Cardiac muscle cell (in vitro differentiated cells and primary cell): ENCODE measurements at regions not wholly inside any gene's neighbourhood (a gene's known extent, or its start where the extent isn't known, plus 50 kb on each side); places are given as distances from the start of the nearest gene placed in this dataset.

ENCODE experiments used
- DNase-seq, 2 donors: peaks; one replicate each; pipeline versions ENCODE4 v3.0.0 to v3.0.0-alpha.2; 2010 to 2017; ENCODE audit warnings: low read depth in 1 of 2, low spot score in 1 of 2
- H3K27ac ChIP-seq: fragments of 200-600 bp; sonication (generic); 2 replicates; pipeline ENCODE4 v1.5.1; 2016
- H3K27me3 ChIP-seq: fragments of 200-600 bp; sonication (generic); 2 replicates; pipeline ENCODE4 v1.6.0; 2016; ENCODE audit warnings: control low read depth
- H3K36me3 ChIP-seq: fragments of 200-600 bp; sonication (generic); 2 replicates; pipeline ENCODE4 v1.5.1; 2016; ENCODE audit warnings: control low read depth
- H3K4me1 ChIP-seq: fragments of 200-600 bp; sonication (generic); 2 replicates; pipeline ENCODE4 v1.8.1; 2017; ENCODE audit warnings: low read depth, mild to moderate bottlenecking, mixed run types
- H3K4me3 ChIP-seq: fragments of 200-600 bp; sonication (generic); 2 replicates; pipeline ENCODE4 v1.5.1; 2016; ENCODE audit warnings: mild to moderate bottlenecking
- H3K9me3 ChIP-seq: fragments of 200-600 bp; sonication (generic); 2 replicates; pipeline ENCODE4 v1.5.1; 2017; ENCODE audit warnings: low read depth, mild to moderate bottlenecking, control low read depth
- TF ChIP-seq, protein P1 (sequence below): IDR thresholded peaks from 2 replicates; pipeline ENCODE4 v1.5.1; 2012; ENCODE audit warnings: low read depth, mild to moderate bottlenecking, low read length

DNA sequence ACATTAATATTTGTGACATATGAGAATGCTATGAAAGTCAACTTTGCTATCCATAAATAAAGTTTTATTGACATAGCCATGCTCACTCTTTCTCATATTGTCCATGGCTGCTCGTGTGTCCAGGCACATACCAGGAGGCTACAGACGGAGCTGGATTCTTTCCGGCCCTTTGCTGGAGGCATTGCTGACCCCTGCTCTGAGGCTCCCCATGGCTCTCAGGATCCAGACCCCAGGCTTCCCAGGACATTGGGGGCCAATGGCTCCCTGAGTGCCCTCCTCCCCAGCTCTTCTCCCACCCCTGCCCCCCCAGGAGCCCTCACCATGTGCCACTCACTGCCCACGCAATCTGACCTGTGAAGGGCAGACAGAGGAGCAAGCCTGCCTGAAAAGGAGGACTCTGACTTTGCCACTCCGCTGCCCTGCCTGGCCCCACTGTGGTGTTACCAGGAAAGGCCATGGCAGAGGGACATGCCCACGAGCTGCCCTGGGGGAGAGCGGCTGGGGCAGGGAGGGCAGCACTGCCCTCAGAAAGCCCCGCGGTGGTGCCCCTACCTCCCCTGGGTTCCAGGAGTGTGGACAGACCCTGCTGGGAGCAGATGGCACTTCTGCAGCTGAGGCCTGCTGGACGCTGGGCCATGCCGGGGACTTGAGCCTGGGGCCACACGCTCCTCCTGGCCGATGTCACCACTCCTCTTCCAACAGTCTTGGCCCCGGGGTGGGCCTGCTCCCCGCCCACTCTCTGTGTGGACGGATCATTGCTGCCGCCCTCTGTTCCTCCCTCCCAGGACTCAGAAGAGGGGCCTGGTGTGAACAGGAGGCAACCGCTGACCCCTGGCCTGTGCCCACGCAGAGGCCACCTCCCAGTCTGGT lies 97.8 kb upstream of the BHLHE23 start:
- Histone ChIP-seq H3K27me3 (peaks cover 55% of the 10 kb centered on the region), H3K4me1 (peaks cover 6% of the 10 kb centered on the region)
- TF ChIP-seq, protein P1, sequence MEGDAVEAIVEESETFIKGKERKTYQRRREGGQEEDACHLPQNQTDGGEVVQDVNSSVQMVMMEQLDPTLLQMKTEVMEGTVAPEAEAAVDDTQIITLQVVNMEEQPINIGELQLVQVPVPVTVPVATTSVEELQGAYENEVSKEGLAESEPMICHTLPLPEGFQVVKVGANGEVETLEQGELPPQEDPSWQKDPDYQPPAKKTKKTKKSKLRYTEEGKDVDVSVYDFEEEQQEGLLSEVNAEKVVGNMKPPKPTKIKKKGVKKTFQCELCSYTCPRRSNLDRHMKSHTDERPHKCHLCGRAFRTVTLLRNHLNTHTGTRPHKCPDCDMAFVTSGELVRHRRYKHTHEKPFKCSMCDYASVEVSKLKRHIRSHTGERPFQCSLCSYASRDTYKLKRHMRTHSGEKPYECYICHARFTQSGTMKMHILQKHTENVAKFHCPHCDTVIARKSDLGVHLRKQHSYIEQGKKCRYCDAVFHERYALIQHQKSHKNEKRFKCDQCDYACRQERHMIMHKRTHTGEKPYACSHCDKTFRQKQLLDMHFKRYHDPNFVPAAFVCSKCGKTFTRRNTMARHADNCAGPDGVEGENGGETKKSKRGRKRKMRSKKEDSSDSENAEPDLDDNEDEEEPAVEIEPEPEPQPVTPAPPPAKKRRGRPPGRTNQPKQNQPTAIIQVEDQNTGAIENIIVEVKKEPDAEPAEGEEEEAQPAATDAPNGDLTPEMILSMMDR, result no peak

DNA sequence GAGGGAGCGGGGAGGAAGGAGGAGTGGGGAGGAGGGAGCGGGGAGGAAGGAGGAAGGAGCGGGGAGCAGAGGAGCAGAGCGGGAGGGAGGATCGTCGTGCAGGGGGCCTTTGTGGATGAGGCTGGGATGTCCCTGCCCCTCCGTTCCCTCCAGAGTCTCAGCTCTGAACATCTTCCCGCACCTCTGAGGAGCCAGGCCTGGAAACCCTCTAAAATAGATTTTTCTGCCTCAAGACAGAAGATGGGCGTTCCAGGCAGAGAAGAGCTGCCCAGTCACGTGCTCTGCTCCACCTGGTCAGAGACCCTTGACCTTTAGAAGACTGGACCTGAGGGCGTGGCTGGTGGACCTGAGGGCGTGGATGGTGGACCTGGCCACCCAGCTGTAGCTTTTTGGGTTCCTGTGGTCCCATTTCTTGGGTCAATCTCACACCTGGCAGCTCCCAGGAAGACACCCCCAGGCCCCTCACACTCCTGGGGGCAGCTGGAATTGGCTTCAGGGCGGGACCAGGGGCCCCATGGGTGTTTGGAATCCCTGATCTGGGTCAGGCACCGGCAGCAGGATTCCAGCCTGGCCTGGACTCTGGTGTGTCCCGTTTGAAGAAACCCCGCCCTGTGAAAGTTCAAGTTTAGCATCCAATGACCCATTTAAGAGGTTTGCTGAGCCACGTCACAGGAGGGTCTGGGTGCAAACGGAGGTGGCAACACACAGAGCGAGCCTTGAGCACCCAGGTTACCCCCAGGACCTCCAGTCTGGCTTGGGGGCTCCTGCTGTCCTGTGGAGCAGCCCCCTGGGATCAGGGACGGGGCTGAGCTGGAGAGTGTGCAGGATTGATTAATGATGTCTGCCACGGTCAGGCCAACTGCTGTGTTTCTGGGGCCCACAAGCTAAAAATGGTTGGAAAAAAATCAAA lies 96.9 kb upstream of the BHLHE23 start:
- TF ChIP-seq, protein P1, result no peak
- H3K27me3 ChIP-seq, result peaks cover 63% of the 10 kb centered on the region
- peak in 1 of 2 donors; percentile 21 for DNase-seq
- no peaks in the 10 kb centered on the region for H3K9me3 ChIP-seq
- peaks cover 6% of the 10 kb centered on the region for H3K4me1 ChIP-seq
- H3K36me3 ChIP-seq, result no peaks in the 10 kb centered on the region
- H3K4me3 ChIP-seq, result no peak overlapping the region
- H3K27ac ChIP-seq, result no peak overlapping the region

More for the DNA sequence above, 97.8 kb upstream of the BHLHE23 start:
- Histone ChIP-seq H3K27ac (no peak overlapping the region), H3K4me3 (no peak overlapping the region), H3K36me3 (no peaks in the 10 kb centered on the region), H3K9me3 (no peaks in the 10 kb centered on the region)
- no peak for DNase-seq

DNA sequence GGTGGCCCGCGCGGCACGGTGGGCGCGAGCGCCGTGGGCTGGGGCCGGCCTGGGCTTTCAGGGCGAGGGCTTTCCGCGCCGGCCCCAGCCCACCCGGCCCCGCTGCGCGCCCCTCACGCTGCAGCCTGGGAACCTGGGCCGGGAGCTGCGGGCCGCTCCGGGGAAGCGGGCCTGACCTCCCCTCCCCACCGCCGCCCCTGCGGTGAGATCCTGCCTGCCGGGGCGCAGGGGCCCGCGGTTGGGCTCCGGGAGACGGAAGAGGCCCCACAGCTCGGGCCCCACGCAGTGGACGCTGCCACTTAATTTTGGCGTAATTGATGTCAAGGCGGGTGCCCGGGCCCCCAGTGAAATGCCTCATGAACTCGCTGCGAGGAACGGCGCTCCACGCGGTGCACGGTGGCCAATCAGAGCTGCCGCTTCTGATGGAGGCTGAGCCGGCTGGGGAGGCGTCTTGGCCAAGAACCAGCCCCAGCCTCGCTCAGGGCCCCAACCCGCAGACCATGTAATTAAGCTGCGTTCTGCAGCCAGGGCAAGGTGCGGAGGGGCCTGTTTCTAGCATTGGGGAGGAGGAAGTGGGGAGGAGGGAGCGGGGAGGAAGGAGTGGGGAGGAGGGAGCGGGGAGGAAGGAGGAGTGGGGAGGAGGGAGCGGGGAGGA lies 96.1 kb upstream of the BHLHE23 start:
- H3K36me3 ChIP-seq, result no peaks in the 10 kb centered on the region
- peak in 1 of 2 donors; percentile 62 for DNase-seq
- no peaks in the 10 kb centered on the region for H3K9me3 ChIP-seq
- peak overlapping the region; percentile 18 for H3K4me3 ChIP-seq
- TF ChIP-seq, protein P1, result no peak
- H3K4me1 ChIP-seq, result peaks cover 6% of the 10 kb centered on the region
- peaks cover 72% of the 10 kb centered on the region for H3K27me3 ChIP-seq
- no peak overlapping the region for H3K27ac ChIP-seq

DNA sequence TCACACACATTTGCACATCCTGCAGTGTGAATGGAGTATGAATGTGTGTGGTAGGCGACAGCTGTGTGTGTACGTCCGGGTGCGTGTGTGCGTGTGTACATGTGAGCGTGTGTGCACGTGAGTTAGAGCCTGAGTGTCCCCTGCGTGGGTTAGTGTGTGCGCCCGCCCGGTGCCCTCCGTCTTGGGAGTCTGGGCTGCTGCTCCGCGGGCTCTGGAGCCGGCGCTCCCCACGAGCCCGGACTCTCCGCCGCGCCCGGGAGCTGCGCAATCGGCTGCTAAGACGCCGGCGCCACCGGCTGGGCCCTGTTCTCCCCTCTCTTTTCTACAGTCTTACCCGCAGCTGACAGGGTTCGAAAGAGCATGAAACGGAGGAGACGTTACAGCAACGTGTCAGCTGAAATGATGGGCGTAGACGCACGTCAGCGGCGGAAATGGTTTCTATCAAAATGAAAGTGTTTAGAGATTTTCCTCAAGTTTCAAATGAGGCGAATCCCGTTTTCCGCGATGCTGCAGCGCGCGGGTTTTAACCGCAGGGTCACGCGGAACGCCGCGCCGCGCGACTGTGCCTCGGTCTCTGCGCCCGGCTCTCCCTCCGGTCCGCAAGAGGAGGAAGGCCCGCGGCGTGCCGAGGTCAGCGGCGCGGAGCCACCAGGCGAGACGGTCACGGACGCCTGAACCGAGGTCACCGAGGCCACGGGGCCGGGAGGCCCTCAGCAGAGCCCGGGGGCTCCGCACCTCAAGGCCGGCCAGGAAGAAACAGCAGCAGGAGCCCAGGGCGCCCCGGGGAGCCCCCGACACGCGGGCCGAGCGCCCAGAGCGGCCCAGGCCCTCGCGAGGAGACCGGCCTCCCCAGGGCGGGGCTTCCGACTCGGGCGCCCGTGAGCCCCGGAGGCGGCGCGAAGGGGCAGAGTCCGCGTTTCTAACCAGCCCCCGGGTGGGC lies 95.3 kb upstream of the BHLHE23 start:
- peaks cover 79% of the 10 kb centered on the region for H3K27me3 ChIP-seq

More for the DNA sequence above, 95.3 kb upstream of the BHLHE23 start:
- peak overlapping the region; percentile 18 for H3K4me3 ChIP-seq
- no peaks in the 10 kb centered on the region for H3K9me3 ChIP-seq
- TF ChIP-seq, protein P1, result no peak
- DNase-seq, result peak; percentile 17 to 61
- H3K27ac ChIP-seq, result no peak overlapping the region
- peaks cover 6% of the 10 kb centered on the region for H3K4me1 ChIP-seq
- no peaks in the 10 kb centered on the region for H3K36me3 ChIP-seq
